ENCODE measurements at regions not wholly inside any gene's neighbourhood (a gene's known extent, or its start where the extent isn't known, plus 50 kb on each side); places are given as distances from the start of the nearest gene placed in this dataset.

- Histone ChIP-seq H3K36me3 (replicated peaks in 1 of 2; ENCODE audit: control insufficient read depth in 1 of 2, insufficient read depth in 2 of 2, low read length in 1 of 2) (no peaks in the 10 kb centered on the region), H3K9ac (no peak overlapping the region), H3F3A (replicated peaks; ENCODE audit: insufficient read depth) (no peaks in the 10 kb centered on the region), H3K4me3 (ENCODE audit: low read depth in 2 of 2, low read length in 1 of 2) (no peak overlapping the region), H2AFZ (ENCODE audit: low read depth) (no peak overlapping the region), H3K4me2 (no peak overlapping the region), H3K4me1 (ENCODE audit: control insufficient read depth in 1 of 2, insufficient read depth in 2 of 2, low read depth in 1 of 2, low read length in 1 of 2) (peaks cover 0 to 2% of the 10 kb centered on the region in 2 experiments; a peak in 1 of 4 replicates), H3K27ac (ENCODE audit: low read depth in 2 of 2, low read length in 1 of 2) (peak overlapping the region in 1 of 2 experiments; percentile 75; a peak in 2 of 4 replicates), H3K79me2 (ENCODE audit: insufficient read depth) (no peaks in the 10 kb centered on the region), H4K20me1 (ENCODE audit: insufficient read depth) (no peaks in the 10 kb centered on the region), H3K9me2 (no peaks in the 10 kb centered on the region), H3K9me3 (no peaks in the 10 kb centered on the region), H3K27me3 (ENCODE audit: insufficient read depth) (no peaks in the 10 kb centered on the region)
- WGBS (ENCODE audit: low lambda C conversion rate) = 11% methylated on average over 3 of the region's 3 CpGs
- POLR2A ChIA-PET = no interaction called here
- peak; percentile 52 for DNase-seq
- CTCF ChIA-PET = no interaction called here
- TF ChIP-seq RAD21 (IDR thresholded peaks at IDR 0.05; ENCODE audit: low read length) = peak; percentile 24; the same call in 1 of the 2 replicates
- peak in 1 of 2 experiments; percentile 88; a peak in 2 of 4 replicates for TF ChIP-seq EP300 (IDR thresholded peaks at IDR 0.05; ENCODE audit: borderline replicate concordance in 1 of 2, low read depth in 1 of 2, low read length in 1 of 2)
- TF ChIP-seq, protein P1, sequence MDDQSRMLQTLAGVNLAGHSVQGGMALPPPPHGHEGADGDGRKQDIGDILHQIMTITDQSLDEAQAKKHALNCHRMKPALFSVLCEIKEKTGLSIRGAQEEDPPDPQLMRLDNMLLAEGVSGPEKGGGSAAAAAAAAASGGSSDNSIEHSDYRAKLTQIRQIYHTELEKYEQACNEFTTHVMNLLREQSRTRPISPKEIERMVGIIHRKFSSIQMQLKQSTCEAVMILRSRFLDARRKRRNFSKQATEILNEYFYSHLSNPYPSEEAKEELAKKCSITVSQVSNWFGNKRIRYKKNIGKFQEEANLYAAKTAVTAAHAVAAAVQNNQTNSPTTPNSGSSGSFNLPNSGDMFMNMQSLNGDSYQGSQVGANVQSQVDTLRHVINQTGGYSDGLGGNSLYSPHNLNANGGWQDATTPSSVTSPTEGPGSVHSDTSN (IDR thresholded peaks at IDR 0.05) = no peak
- TF ChIP-seq GATA2 (CRISPR knock-in tag; IDR thresholded peaks at IDR 0.05) = peak; percentile 86
- no peak for TF ChIP-seq MEF2A (IDR thresholded peaks at IDR 0.05; ENCODE audit: borderline replicate concordance, low read depth)
- TF ChIP-seq RCOR1 (IDR thresholded peaks at IDR 0.05; ENCODE audit: low read length) = peak; percentile 68
- no peak for TF ChIP-seq TAF1 (IDR thresholded peaks at IDR 0.05; ENCODE audit: borderline replicate concordance, low read depth, low read length)
- peak; percentile 69 for TF ChIP-seq CHD2 (IDR thresholded peaks at IDR 0.05; ENCODE audit: low read length, partially characterized antibody)
These were observed 425.8 kb upstream of the ZFHX3 start for GRCh38 chr16:73473713-73474112.

DNA sequence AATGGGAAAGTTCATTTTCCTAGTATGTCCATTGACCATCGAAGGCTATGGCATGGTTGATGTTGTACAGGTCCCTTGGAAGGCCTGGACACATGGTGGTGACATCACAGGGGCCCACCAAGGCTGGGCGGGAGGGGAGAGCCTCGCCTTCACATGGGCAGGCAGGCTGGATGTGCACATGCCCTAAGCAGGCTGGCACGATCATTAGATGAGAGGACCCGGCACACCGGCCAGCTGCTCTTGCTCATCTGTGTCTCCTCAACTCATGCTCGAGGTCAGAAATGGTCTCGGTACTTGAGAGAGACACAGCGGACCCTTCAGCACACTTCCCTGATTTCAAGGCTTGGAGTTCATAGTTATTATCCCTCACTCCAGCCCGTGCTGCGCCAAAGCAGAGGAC is 416.9 kb upstream of the ZFHX3 start:
- H3K27me3 ChIP-seq (ENCODE audit: insufficient read depth) = no peaks in the 10 kb centered on the region
- no peak overlapping the region for H3K9ac ChIP-seq
- no peak overlapping the region for H3K4me3 ChIP-seq (ENCODE audit: low read depth in 2 of 2, low read length in 1 of 2)
- H3K4me1 ChIP-seq (ENCODE audit: control insufficient read depth in 1 of 2, insufficient read depth in 2 of 2, low read depth in 1 of 2, low read length in 1 of 2) = no peaks in the 10 kb centered on the region
- no peaks in the 10 kb centered on the region for H3K9me2 ChIP-seq
- H3K9me3 ChIP-seq = no peaks in the 10 kb centered on the region
- no peak overlapping the region for H2AFZ ChIP-seq (ENCODE audit: low read depth)
- POLR2A ChIA-PET = interaction anchor here (0.6 kb wide), 1 partner anchor 94 kb away, joined by 3 read pairs; no protein-coding TSS in a partner anchor
- H3K36me3 ChIP-seq (replicated peaks in 1 of 2; ENCODE audit: control insufficient read depth in 1 of 2, insufficient read depth in 2 of 2, low read length in 1 of 2) = no peaks in the 10 kb centered on the region
- no peak overlapping the region for H3K27ac ChIP-seq (ENCODE audit: low read depth in 2 of 2, low read length in 1 of 2)
- no peak for DNase-seq
- WGBS (ENCODE audit: low lambda C conversion rate) = 51% methylated on average over 9 of the region's 11 CpGs
- H4K20me1 ChIP-seq (ENCODE audit: insufficient read depth) = no peaks in the 10 kb centered on the region
- no peaks in the 10 kb centered on the region for H3K79me2 ChIP-seq (ENCODE audit: insufficient read depth)
- H3F3A ChIP-seq (replicated peaks; ENCODE audit: insufficient read depth) = no peaks in the 10 kb centered on the region
- no peak overlapping the region for H3K4me2 ChIP-seq
- CTCF ChIA-PET = interaction anchor here (0.6 kb wide), 1 partner anchor 1442 kb away, joined by 3 read pairs; no protein-coding TSS in a partner anchor
- TF ChIP-seq, protein P2, sequence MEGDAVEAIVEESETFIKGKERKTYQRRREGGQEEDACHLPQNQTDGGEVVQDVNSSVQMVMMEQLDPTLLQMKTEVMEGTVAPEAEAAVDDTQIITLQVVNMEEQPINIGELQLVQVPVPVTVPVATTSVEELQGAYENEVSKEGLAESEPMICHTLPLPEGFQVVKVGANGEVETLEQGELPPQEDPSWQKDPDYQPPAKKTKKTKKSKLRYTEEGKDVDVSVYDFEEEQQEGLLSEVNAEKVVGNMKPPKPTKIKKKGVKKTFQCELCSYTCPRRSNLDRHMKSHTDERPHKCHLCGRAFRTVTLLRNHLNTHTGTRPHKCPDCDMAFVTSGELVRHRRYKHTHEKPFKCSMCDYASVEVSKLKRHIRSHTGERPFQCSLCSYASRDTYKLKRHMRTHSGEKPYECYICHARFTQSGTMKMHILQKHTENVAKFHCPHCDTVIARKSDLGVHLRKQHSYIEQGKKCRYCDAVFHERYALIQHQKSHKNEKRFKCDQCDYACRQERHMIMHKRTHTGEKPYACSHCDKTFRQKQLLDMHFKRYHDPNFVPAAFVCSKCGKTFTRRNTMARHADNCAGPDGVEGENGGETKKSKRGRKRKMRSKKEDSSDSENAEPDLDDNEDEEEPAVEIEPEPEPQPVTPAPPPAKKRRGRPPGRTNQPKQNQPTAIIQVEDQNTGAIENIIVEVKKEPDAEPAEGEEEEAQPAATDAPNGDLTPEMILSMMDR (IDR thresholded peaks at IDR 0.05) = no peak
- TF ChIP-seq NRF1 (IDR thresholded peaks at IDR 0.05; ENCODE audit: low read depth, low read length) (no peak), MAX (IDR thresholded peaks at IDR 0.05; ENCODE audit: low read depth) (no peak), RFX5 (IDR thresholded peaks at IDR 0.05; ENCODE audit: low read length) (no peak), GABPA (IDR thresholded peaks at IDR 0.05; ENCODE audit: low read depth) (no peak), GATA2 (CRISPR knock-in tag; IDR thresholded peaks at IDR 0.05) (no peak), FOSL2 (IDR thresholded peaks at IDR 0.05; ENCODE audit: borderline replicate concordance, low read depth) (no peak), EZH2phosphoT487 (IDR thresholded peaks at IDR 0.05; ENCODE audit: borderline replicate concordance, low read depth) (no peak), RCOR1 (IDR thresholded peaks at IDR 0.05; ENCODE audit: low read length) (no peak), TEAD4 (IDR thresholded peaks at IDR 0.05; ENCODE audit: borderline replicate concordance, insufficient read depth) (no peak), RAD21 (IDR thresholded peaks at IDR 0.05; ENCODE audit: low read length) (no peak), POLR2AphosphoS5 (IDR thresholded peaks at IDR 0.05; ENCODE audit: low read depth, low read length) (no peak), NFIC (IDR thresholded peaks at IDR 0.05; ENCODE audit: borderline replicate concordance) (no peak), ELF1 (IDR thresholded peaks at IDR 0.05) (no peak), JUND (IDR thresholded peaks at IDR 0.05) (no peak)
- TF ChIP-seq, protein P1 (IDR thresholded peaks at IDR 0.05) = no peak
- TF ChIP-seq, protein P3, sequence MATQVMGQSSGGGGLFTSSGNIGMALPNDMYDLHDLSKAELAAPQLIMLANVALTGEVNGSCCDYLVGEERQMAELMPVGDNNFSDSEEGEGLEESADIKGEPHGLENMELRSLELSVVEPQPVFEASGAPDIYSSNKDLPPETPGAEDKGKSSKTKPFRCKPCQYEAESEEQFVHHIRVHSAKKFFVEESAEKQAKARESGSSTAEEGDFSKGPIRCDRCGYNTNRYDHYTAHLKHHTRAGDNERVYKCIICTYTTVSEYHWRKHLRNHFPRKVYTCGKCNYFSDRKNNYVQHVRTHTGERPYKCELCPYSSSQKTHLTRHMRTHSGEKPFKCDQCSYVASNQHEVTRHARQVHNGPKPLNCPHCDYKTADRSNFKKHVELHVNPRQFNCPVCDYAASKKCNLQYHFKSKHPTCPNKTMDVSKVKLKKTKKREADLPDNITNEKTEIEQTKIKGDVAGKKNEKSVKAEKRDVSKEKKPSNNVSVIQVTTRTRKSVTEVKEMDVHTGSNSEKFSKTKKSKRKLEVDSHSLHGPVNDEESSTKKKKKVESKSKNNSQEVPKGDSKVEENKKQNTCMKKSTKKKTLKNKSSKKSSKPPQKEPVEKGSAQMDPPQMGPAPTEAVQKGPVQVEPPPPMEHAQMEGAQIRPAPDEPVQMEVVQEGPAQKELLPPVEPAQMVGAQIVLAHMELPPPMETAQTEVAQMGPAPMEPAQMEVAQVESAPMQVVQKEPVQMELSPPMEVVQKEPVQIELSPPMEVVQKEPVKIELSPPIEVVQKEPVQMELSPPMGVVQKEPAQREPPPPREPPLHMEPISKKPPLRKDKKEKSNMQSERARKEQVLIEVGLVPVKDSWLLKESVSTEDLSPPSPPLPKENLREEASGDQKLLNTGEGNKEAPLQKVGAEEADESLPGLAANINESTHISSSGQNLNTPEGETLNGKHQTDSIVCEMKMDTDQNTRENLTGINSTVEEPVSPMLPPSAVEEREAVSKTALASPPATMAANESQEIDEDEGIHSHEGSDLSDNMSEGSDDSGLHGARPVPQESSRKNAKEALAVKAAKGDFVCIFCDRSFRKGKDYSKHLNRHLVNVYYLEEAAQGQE (IDR thresholded peaks at IDR 0.05; ENCODE audit: low read depth, low read length) = no peak

Data from SK-N-SH (cell line).